ENCODE measurements at regions not wholly inside any gene's neighbourhood (a gene's known extent, or its start where the extent isn't known, plus 50 kb on each side); places are given as distances from the start of the nearest gene placed in this dataset.

- DNase-seq: no peak
Measured at GRCh38 chr7:49255054-49255453, 330.7 kb downstream of the CDC14C start.

GRCh38 chr7:49260538-49260937, 336.2 kb downstream of the CDC14C start:
- DNase-seq: no peak

- DNase-seq: no peak
Measured at GRCh38 chr7:49261928-49262327, 337.6 kb downstream of the CDC14C start.

GRCh38 chr7:49264530-49264929, 340.2 kb downstream of the CDC14C start:
- DNase-seq: no peak

GRCh38 chr7:49273897-49274296, 349.6 kb downstream of the CDC14C start:
- no peak for DNase-seq

GRCh38 chr7:49279891-49280290, 355.5 kb downstream of the CDC14C start:
- no peak for DNase-seq

- DNase-seq: no peak
Measured at GRCh38 chr7:49287653-49288052, 363.3 kb downstream of the CDC14C start.

- no peak for DNase-seq
Measured at GRCh38 chr7:49294611-49295010, 370.3 kb downstream of the CDC14C start.

- peak; percentile 4 for DNase-seq
Measured at GRCh38 chr7:49295146-49295545, 370.8 kb downstream of the CDC14C start.

GRCh38 chr7:49297958-49298357, 373.6 kb downstream of the CDC14C start:
- no peak for DNase-seq

- DNase-seq: no peak
Measured at GRCh38 chr7:49308787-49309186, 384.4 kb downstream of the CDC14C start.

GRCh38 chr7:49320083-49320482, 395.7 kb downstream of the CDC14C start:
- no peak for DNase-seq

GRCh38 chr7:49321843-49322242, 397.5 kb downstream of the CDC14C start:
- no peak for DNase-seq

- no peak for DNase-seq
Measured at GRCh38 chr7:49322476-49322875, 398.1 kb downstream of the CDC14C start.

GRCh38 chr7:49324040-49324439, 399.7 kb downstream of the CDC14C start:
- DNase-seq: no peak

GRCh38 chr7:49324707-49325106, 400.4 kb downstream of the CDC14C start:
- DNase-seq: no peak

- no peak for DNase-seq
Measured at GRCh38 chr7:49325571-49325970, 401.2 kb downstream of the CDC14C start.

- DNase-seq: no peak
Measured at GRCh38 chr7:49327155-49327554, 402.8 kb downstream of the CDC14C start.

- no peak for DNase-seq
Measured at GRCh38 chr7:49333180-49333881, 409.0 kb downstream of the CDC14C start.

GRCh38 chr7:49341849-49342248, 417.5 kb downstream of the CDC14C start:
- DNase-seq: no peak

GRCh38 chr7:49344556-49344955, 420.2 kb downstream of the CDC14C start:
- no peak for DNase-seq

GRCh38 chr7:49346195-49346899, 422.0 kb downstream of the CDC14C start:
- no peak for DNase-seq

- no peak for DNase-seq
Measured at GRCh38 chr7:49367072-49367471, 406.4 kb upstream of the VWC2 start.

GRCh38 chr7:49371771-49372170, 401.7 kb upstream of the VWC2 start:
- no peak for DNase-seq

Data from fibroblast of skin of scalp (primary cell).